ENCODE measurements at regions not wholly inside any gene's neighbourhood (a gene's known extent, or its start where the extent isn't known, plus 50 kb on each side); places are given as distances from the start of the nearest gene placed in this dataset.
"Not testable (repeated sequence)": the region's sequence is repeated elsewhere in the genome, so short reads cannot be mapped to it uniquely, and the experiment has no call there.

GRCh38 chr13:99085808-99086266 lies 108.0 kb upstream of the DOCK9 start:
- peaks cover 14 to 20% of the 10 kb centered on the region in 2 experiments for H3K4me1 ChIP-seq (ENCODE audit: control insufficient read depth in 1 of 2, insufficient read depth in 1 of 2, low read depth in 1 of 2, low read length in 1 of 2)
- H3K4me3 ChIP-seq (ENCODE audit: low read depth in 1 of 2, low read length in 1 of 2): peak overlapping the region; percentile 60 to 76
- no peak for TF ChIP-seq CTCF (IDR thresholded peaks at IDR 0.05)
- H3K27me3 ChIP-seq: peaks cover 99% of the 10 kb centered on the region
- H3K27ac ChIP-seq: no peak overlapping the region
- H3K9me3 ChIP-seq: no peaks in the 10 kb centered on the region
- H3K36me3 ChIP-seq: no peaks in the 10 kb centered on the region

- Histone ChIP-seq H3K27me3 (peaks cover 99% of the 10 kb centered on the region), H3K27ac (no peak overlapping the region), H3K4me3 (ENCODE audit: low read depth in 1 of 2, low read length in 1 of 2) (peak overlapping the region; percentile 71 to 76), H3K4me1 (ENCODE audit: control insufficient read depth in 1 of 2, insufficient read depth in 1 of 2, low read depth in 1 of 2, low read length in 1 of 2) (peaks cover 14 to 20% of the 10 kb centered on the region in 2 experiments), H3K9me3 (no peaks in the 10 kb centered on the region), H3K36me3 (no peaks in the 10 kb centered on the region)
- no peak for TF ChIP-seq CTCF (IDR thresholded peaks at IDR 0.05)
Measured at GRCh38 chr13:99086267-99087097, 108.6 kb upstream of the DOCK9 start.

GRCh38 chr13:99087098-99087953 lies 109.5 kb upstream of the DOCK9 start:
- H3K4me1 ChIP-seq (ENCODE audit: control insufficient read depth in 1 of 2, insufficient read depth in 1 of 2, low read depth in 1 of 2, low read length in 1 of 2): peaks cover 14 to 20% of the 10 kb centered on the region in 2 experiments
- TF ChIP-seq CTCF (IDR thresholded peaks at IDR 0.05): no peak
- H3K36me3 ChIP-seq: no peaks in the 10 kb centered on the region
- H3K4me3 ChIP-seq (ENCODE audit: low read depth in 1 of 2, low read length in 1 of 2): peak overlapping the region; percentile 71 to 76
- H3K27me3 ChIP-seq: peaks cover 99% of the 10 kb centered on the region
- no peak overlapping the region for H3K27ac ChIP-seq
- H3K9me3 ChIP-seq: no peaks in the 10 kb centered on the region

- no peaks in the 10 kb centered on the region for H3K36me3 ChIP-seq
- no peak for TF ChIP-seq CTCF (IDR thresholded peaks at IDR 0.05)
- H3K27me3 ChIP-seq: peaks cover 99% of the 10 kb centered on the region
- peak overlapping the region; percentile 71 to 76 for H3K4me3 ChIP-seq (ENCODE audit: low read depth in 1 of 2, low read length in 1 of 2)
- H3K27ac ChIP-seq: no peak overlapping the region
- H3K9me3 ChIP-seq: no peaks in the 10 kb centered on the region
- peaks cover 14 to 20% of the 10 kb centered on the region in 2 experiments for H3K4me1 ChIP-seq (ENCODE audit: control insufficient read depth in 1 of 2, insufficient read depth in 1 of 2, low read depth in 1 of 2, low read length in 1 of 2)
Measured at GRCh38 chr13:99087954-99088491, 110.2 kb upstream of the DOCK9 start.

- Histone ChIP-seq H3K27me3 (peaks cover 97% of the 10 kb centered on the region), H3K4me3 (ENCODE audit: low read depth in 1 of 2, low read length in 1 of 2) (no peak overlapping the region)
- no peak for TF ChIP-seq CTCF (IDR thresholded peaks at IDR 0.05)
Measured at GRCh38 chr13:99093997-99094396, 106.7 kb upstream of the UBAC2 start.

GRCh38 chr13:99101831-99102230 lies 98.8 kb upstream of the UBAC2 start:
- peaks cover 90% of the 10 kb centered on the region for H3K27me3 ChIP-seq
- not testable (repeated sequence) for H3K9me3 ChIP-seq; H3K4me3 ChIP-seq (ENCODE audit: low read depth in 1 of 2, low read length in 1 of 2); H3K27ac ChIP-seq; H3K36me3 ChIP-seq; H3K4me1 ChIP-seq (ENCODE audit: control insufficient read depth in 1 of 2, insufficient read depth in 1 of 2, low read depth in 1 of 2, low read length in 1 of 2)

More at GRCh38 chr13:99093997-99094396, 106.7 kb upstream of the UBAC2 start:
- Histone ChIP-seq H3K36me3 (no peaks in the 10 kb centered on the region), H3K9me3 (no peaks in the 10 kb centered on the region), H3K4me1 (ENCODE audit: control insufficient read depth in 1 of 2, insufficient read depth in 1 of 2, low read depth in 1 of 2, low read length in 1 of 2) (no peaks in the 10 kb centered on the region), H3K27ac (no peak overlapping the region)
